Keratinocyte (primary cell): ENCODE measurements at regions not wholly inside any gene's neighbourhood (a gene's known extent, or its start where the extent isn't known, plus 50 kb on each side); places are given as distances from the start of the nearest gene placed in this dataset.
"Not testable (repeated sequence)": the region's sequence is repeated elsewhere in the genome, so short reads cannot be mapped to it uniquely, and the experiment has no call there.

Experiments used
- CTCF ChIP-seq, 3 experiments: IDR thresholded peaks in 1 of 3; conservative IDR thresholded peaks in 1 of 3; optimal IDR thresholded peaks in 1 of 3; 2 replicates in 2 of 3; 3 replicates in 1 of 3; pipeline versions ENCODE3 to v1.5.1; 2011; ENCODE audit warnings: low read length in 3 of 3, mild to moderate bottlenecking in 3 of 3, moderate library complexity in 2 of 3, control low read depth in 1 of 3, inconsistent platforms in 1 of 3; ENCODE audit not compliant: insufficient read depth in 2 of 3; ENCODE audit errors: extremely low read depth in 1 of 3
- EZH2 ChIP-seq: IDR thresholded peaks from one replicate; pipeline ENCODE4 v1.6.1; 2012; ENCODE audit warnings: inconsistent platforms, mild to moderate bottlenecking, low read length, moderate library complexity

- TF ChIP-seq CTCF (optimal IDR thresholded peaks at IDR 0.05 in 1 of 3, IDR thresholded peaks at IDR 0.05 in 1 of 3, conservative IDR thresholded peaks at IDR 0.05 in 1 of 3; ENCODE audit: extremely low read depth in 1 of 3, insufficient read depth in 2 of 3, low read length in 3 of 3); EZH2: not testable (repeated sequence)
Observed at GRCh38 chr15:24412649-24413048, 262.9 kb upstream of the NPAP1 start.
